Activated naive CD4-positive, alpha-beta T cell treated with anti-CD3 and anti-CD28 coated beads for 36 hours (primary cell): ENCODE measurements at regions not wholly inside any gene's neighbourhood (a gene's known extent, or its start where the extent isn't known, plus 50 kb on each side); places are given as distances from the start of the nearest gene placed in this dataset.

Experiments used
- CTCF ChIA-PET: fragments of 350-600 bp; sonication (Branson Sonifier 250); formaldehyde crosslinking; loops from one replicate; lab custom pipeline; 2021; ENCODE audit warnings: antibody characterized with exemption; lab: Charles Lee
- DNase-seq: peaks from one replicate; pipeline ENCODE4 v3.0.0-alpha.2; 2020
- H3K27ac Mint-ChIP-seq: one replicate; pipeline ENCODE4 v1.8.0; 2021; ENCODE audit warnings: mild to moderate bottlenecking, mixed read lengths
- H3K27me3 Mint-ChIP-seq: one replicate; pipeline ENCODE4 v1.8.0; 2021; ENCODE audit warnings: low read depth, mixed read lengths
- H3K36me3 Mint-ChIP-seq: one replicate; pipeline ENCODE4 v1.8.0; 2021; ENCODE audit warnings: low read depth, mixed read lengths
- H3K4me1 Mint-ChIP-seq: one replicate; pipeline ENCODE4 v1.8.0; 2021; ENCODE audit warnings: low read depth, mixed read lengths
- H3K4me3 Mint-ChIP-seq: one replicate; pipeline ENCODE4 v1.8.0; 2021; ENCODE audit warnings: mild to moderate bottlenecking, moderate library complexity, mixed read lengths
- H3K9me3 Mint-ChIP-seq: one replicate; pipeline ENCODE4 v1.8.0; 2021; ENCODE audit warnings: mixed read lengths
- intact Hi-C: fragments of 100-400 bp; cut with micrococcal nuclease; formaldehyde crosslinking; loops from one replicate; pipeline ENCODE4 v1.15.1; 2023

DNA sequence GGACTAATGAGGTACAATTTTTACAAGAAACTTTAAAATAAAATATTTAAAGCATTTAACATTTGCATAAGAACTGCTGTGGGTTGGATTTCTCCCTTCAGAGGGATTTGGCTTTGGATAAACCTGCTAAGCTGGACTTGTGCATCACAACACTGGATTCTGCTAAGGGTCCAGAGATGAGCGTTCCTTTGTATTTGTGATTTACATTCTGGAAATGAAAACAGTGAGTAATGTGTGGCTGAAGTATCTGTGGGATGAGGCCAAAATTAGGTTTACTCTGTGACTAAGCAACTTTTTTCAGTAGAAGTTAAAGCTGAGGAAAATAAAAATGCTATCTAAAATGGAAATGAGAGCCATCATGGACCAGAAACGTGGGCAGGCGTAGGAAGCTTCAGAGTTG is 494.3 kb downstream of the EPM2A start:
- peaks cover 18% of the 10 kb centered on the region for H3K27me3 Mint-ChIP-seq
- CTCF ChIA-PET = no interaction called here
- H3K27ac Mint-ChIP-seq = no peak overlapping the region
- no peak overlapping the region for H3K4me3 Mint-ChIP-seq
- H3K36me3 Mint-ChIP-seq = no peaks in the 10 kb centered on the region
- intact Hi-C loops = no loop called here
- H3K4me1 Mint-ChIP-seq = no peaks in the 10 kb centered on the region
- no peaks in the 10 kb centered on the region for H3K9me3 Mint-ChIP-seq
- DNase-seq = no peak

DNA sequence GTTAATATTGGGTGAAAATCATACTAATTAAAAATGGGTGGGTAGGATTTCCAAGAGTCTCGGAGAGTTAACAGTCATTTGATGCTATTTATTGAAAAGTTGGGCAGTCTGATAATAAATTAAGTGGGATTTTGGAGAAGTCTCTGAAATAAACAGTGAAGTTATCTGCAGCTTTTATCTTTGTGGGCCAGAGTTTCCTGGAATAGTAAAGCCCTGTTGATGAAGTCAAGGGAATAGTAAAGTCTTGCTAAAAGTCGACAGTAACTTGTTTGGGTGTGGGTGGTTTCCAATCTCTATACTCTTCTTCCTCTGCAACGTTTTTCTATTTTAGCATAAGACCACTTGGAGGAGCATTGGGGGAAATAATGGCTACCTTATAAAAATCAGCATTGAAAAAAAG is 493.6 kb downstream of the EPM2A start:
- Mint-ChIP-seq H3K4me1 (no peaks in the 10 kb centered on the region), H3K4me3 (no peak overlapping the region), H3K27me3 (peaks cover 18% of the 10 kb centered on the region), H3K9me3 (no peaks in the 10 kb centered on the region), H3K27ac (no peak overlapping the region), H3K36me3 (no peaks in the 10 kb centered on the region)
- intact Hi-C loops = no loop called here
- DNase-seq = no peak
- CTCF ChIA-PET = interaction anchor here (0.6 kb wide), 1 partner anchor 9 kb away, joined by 9 read pairs; no protein-coding TSS in a partner anchor

DNA sequence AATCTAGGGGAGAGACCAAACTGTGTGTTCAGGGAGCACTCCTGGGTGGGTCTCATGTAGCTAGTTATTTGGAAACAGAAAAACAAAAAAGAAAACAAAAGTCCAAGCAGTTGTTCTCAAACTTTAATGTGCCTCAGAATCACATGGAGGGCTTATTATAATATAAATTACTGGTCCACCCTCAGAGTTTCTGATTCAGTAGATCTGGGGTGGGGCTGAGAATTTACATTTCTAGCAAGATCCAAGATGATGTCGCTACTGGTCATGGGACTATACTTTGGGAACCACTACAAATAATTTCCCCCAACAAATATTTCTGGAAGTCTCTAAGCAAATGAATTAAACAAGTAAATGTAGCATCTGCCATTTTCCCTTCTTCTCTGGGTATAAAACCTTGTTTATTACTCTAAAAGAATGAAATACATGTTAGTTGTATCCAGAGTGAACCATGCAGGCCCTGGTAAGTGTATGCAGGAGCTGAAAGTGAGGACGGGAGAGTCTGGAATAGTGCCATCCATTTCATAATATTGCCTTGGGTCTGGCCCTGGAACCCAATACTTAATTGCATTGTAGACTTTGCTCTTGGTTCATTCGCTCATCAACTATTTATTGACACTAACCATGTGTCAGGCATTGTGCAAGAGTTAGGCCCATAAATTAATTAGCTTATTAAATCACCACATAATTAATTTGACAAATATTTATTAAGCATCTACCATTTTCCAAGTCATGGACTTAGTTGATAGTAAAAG is 490.8 kb downstream of the EPM2A start:
- intact Hi-C loops = no loop called here
- H3K4me3 Mint-ChIP-seq = no peak overlapping the region
- peaks cover 16% of the 10 kb centered on the region for H3K27me3 Mint-ChIP-seq
- H3K4me1 Mint-ChIP-seq = no peaks in the 10 kb centered on the region
- peaks cover 2% of the 10 kb centered on the region for H3K9me3 Mint-ChIP-seq
- CTCF ChIA-PET = interaction anchor here (0.6 kb wide), 1 partner anchor 74 kb away, joined by 4 read pairs; no protein-coding TSS in a partner anchor
- no peak overlapping the region for H3K27ac Mint-ChIP-seq
- no peak for DNase-seq
- H3K36me3 Mint-ChIP-seq = no peaks in the 10 kb centered on the region

DNA sequence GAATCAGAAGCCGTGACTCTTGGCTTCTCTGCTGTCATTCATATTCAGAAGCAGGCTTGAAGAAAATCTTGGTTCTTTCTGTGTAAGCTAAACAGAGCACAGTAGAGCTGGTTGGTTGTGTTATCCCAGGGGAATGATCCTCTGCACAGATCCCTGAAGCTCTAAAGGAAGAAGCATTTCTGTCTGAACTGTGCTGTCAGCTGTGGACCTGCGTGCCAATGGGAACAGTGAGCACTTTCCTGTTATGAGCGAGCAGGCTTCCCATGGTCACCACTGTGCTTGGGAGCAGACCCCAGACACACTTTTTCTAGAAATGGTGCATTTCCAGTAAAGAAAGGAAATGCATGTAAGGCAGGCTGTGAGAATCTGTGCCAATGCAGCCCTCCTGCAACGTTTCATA is 490.2 kb downstream of the EPM2A start:
- Mint-ChIP-seq H3K4me1 (no peaks in the 10 kb centered on the region), H3K9me3 (peaks cover 2% of the 10 kb centered on the region), H3K27ac (no peak overlapping the region), H3K4me3 (no peak overlapping the region), H3K36me3 (no peaks in the 10 kb centered on the region), H3K27me3 (peaks cover 16% of the 10 kb centered on the region)
- DNase-seq = no peak
- CTCF ChIA-PET = no interaction called here
- intact Hi-C loops = no loop called here

DNA sequence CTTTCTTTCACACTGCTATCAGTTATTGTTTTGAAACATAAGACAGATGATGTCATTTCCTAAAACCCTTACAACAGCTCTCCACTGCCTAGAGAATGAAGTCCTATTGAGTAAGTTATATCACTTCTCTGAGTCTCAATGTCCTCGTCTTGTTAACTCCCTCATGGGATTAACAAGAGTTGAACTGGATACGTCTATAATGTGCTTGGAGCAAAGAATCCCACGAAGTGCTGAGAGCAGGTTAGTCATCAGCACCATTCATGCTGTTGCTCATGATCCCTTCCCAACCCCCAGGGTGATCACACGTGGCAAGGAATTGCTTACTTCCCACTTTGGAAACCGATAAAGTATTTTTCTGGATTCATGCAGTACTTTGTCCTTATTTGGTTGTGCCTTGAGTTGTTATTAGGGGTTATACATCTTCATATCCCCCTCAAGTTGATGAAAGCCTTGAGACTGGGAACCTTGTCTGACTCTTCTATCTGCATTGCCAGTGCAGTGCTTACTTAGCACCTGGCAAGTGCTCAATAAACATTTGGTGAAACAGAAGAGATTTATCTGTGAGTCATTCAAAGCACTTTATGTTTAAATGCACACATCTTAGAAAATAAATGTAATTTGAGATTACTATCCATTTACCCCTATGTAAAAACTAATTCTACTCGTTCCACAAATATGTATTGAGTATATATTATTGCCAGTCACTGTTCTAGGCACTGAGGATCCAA is 487.5 kb downstream of the EPM2A start:
- H3K36me3 Mint-ChIP-seq = no peaks in the 10 kb centered on the region
- peaks cover 9% of the 10 kb centered on the region for H3K27me3 Mint-ChIP-seq
- no peak for DNase-seq

DNA sequence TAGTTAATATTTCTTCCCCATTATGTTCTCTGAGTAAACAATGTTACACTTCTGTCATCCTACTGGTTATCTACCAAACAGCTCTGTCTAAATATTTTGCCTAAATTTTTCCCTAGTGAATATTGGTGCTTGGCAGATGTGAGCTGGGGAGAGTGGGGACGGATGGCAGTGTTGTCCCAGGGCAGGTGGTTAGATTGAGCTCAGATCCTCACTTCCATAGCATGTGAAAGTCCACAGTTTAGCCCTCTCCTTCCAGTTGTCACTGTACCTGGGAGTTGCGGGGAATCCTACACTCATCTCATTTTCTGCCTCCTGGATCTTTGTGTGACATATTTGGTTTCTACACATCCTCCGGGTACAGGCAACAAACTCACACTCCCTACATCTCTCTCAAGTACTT is 484.9 kb downstream of the EPM2A start:
- Mint-ChIP-seq H3K4me3 (no peak overlapping the region), H3K27me3 (peaks cover 3% of the 10 kb centered on the region), H3K4me1 (no peaks in the 10 kb centered on the region), H3K36me3 (no peaks in the 10 kb centered on the region), H3K27ac (no peak overlapping the region), H3K9me3 (peaks cover 2% of the 10 kb centered on the region)
- no peak for DNase-seq
- intact Hi-C loops = no loop called here
- CTCF ChIA-PET = interaction anchor here (0.7 kb wide), 1 partner anchor 128 kb away, joined by 3 read pairs; no protein-coding TSS in a partner anchor

More for the DNA sequence above, 487.5 kb downstream of the EPM2A start:
- intact Hi-C loops = no loop called here
- H3K27ac Mint-ChIP-seq = no peak overlapping the region
- no peaks in the 10 kb centered on the region for H3K4me1 Mint-ChIP-seq
- no peak overlapping the region for H3K4me3 Mint-ChIP-seq
- CTCF ChIA-PET = no interaction called here
- H3K9me3 Mint-ChIP-seq = peaks cover 2% of the 10 kb centered on the region

DNA sequence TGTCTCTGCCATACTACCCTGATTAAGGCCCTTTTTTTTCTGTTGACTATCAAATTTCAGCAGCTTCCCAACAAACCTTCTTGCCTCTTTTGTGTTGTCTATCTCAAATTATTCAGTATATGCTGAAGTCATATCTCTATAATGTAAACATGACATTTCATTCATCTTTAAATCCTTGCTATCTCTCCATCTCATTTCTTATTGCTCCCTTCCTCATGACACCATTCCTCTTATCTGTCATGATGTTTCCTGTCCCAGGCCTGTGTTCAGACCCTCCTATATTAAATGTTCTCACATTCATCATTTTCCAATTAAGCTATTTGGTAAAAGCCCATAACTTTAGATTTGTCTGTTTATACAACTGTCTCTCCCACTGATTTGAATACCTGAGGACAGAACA is 482.6 kb downstream of the EPM2A start:
- DNase-seq = no peak
- no peaks in the 10 kb centered on the region for H3K4me1 Mint-ChIP-seq
- peaks cover 2% of the 10 kb centered on the region for H3K9me3 Mint-ChIP-seq
- intact Hi-C loops = no loop called here
- H3K4me3 Mint-ChIP-seq = no peak overlapping the region
- CTCF ChIA-PET = no interaction called here
- H3K27ac Mint-ChIP-seq = no peak overlapping the region
- H3K27me3 Mint-ChIP-seq = no peaks in the 10 kb centered on the region
- no peaks in the 10 kb centered on the region for H3K36me3 Mint-ChIP-seq

DNA sequence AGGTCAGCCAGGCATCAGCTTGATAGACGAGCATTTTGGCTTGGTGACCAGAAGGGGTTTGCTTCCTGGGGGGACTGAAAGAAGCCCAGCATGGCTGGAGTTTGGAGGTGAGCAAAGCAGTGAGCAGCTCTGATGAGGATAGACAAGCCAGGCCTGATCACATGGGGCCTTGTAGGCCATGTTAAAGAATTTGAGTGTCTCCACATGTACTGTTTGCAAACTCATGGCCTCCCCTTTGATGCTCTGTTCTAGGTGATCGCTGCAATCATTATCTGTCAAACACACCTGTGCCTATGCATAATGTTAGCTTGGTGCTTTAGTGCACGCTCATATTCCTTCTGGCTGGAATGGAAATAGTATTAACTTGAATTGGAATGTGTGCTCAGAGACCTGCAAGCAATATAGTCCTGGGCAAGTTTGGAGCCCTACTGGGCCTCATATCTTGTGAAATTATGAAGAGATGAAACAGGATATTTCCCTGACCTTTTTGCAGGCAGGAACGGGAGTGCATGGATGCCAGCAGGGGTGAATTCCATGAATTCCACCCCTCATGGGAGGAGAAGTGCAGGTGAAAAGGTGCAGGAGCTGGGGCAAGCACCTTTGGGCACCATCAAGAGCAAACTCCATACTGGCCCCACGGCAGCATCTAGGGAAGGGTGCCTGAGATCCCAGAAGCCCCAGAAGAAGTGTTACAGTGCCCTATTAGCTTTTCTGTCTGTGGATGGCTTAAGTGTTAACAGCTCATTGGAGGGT is 480.5 kb downstream of the EPM2A start:
- no peaks in the 10 kb centered on the region for H3K27me3 Mint-ChIP-seq

DNA sequence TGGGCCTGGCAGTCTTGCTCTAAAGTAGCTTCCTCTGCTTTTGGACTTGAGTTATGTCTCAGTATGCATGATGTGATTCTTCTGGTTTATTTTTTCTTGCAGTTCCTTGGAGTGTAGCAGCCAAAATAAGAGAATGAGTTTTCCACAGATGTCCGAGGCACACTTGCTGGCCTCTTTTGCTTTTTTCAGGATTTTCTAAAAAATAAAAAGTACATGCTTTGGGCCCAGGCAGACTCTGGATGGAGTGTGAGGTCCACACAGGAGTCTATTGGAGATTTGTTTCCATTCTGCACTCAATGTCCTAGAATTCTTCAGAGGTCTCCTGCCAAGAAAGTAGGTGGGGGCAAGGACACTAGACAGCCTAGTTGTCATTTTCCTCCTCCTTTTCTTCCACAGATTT is 477.6 kb downstream of the EPM2A start:
- CTCF ChIA-PET = interaction anchor here (0.6 kb wide), 1 partner anchor 323 kb away, joined by 8 read pairs; no protein-coding TSS in a partner anchor
- Mint-ChIP-seq H3K9me3 (no peaks in the 10 kb centered on the region), H3K27ac (no peak overlapping the region), H3K4me1 (no peaks in the 10 kb centered on the region), H3K36me3 (no peaks in the 10 kb centered on the region), H3K4me3 (no peak overlapping the region), H3K27me3 (no peaks in the 10 kb centered on the region)
- no peak for DNase-seq
- intact Hi-C loops = no loop called here

More for the DNA sequence above, 480.5 kb downstream of the EPM2A start:
- DNase-seq = no peak
- intact Hi-C loops = no loop called here
- CTCF ChIA-PET = no interaction called here
- H3K9me3 Mint-ChIP-seq = no peaks in the 10 kb centered on the region
- no peaks in the 10 kb centered on the region for H3K36me3 Mint-ChIP-seq
- no peak overlapping the region for H3K4me3 Mint-ChIP-seq
- no peak overlapping the region for H3K27ac Mint-ChIP-seq
- H3K4me1 Mint-ChIP-seq = no peaks in the 10 kb centered on the region

DNA sequence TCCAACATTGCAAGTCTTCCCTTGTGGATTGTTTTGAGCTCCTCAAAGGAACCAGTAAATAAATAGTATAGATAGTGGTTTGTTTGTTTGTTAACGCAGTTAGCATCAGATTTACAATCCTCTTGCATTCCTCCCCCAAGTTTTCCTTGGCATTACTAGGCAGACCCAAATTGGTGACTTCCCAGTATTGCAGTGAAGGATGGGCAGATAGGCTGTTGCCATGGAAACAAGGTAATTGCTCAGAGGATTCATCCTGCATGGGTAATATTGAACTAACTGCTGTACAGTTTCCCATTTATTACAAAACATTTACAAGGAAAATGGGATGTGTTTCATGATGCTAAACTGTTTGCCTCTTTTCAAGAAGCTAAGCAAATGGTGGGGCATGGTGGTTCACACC is 477.2 kb downstream of the EPM2A start:
- no peak overlapping the region for H3K27ac Mint-ChIP-seq
- no peaks in the 10 kb centered on the region for H3K36me3 Mint-ChIP-seq
- H3K9me3 Mint-ChIP-seq = no peaks in the 10 kb centered on the region

DNA sequence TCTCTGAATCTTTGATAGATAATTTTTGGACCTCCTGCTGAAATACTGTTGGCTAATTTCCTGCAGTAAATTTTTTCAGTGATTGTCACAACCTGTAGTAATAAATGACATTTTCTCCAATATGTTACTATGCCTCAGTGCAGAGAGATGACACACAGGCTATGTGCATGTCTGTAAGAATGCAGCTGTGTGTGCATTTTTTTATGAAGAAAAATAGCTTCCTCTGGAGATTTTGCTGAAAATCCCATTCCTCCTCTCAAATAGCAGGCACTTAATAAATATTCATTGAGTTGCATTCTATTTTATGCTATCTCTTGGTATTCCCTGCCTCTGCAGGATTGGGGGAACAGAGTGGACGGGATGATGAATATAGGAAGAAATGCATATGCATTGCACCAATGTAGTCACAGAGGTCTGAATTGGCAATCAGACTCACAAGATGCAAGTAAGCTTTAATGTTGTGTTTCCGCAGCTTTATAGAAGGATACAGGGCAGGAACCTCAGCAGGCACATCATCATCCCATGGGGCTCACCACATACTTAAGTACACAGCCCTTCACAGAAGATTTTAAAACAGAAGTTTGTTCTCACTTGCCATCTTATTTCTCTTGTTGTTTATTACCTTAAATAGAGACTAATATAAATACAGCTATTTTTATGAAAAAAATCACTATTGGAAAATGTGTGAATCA is 474.7 kb downstream of the EPM2A start:
- no peaks in the 10 kb centered on the region for H3K36me3 Mint-ChIP-seq
- no peaks in the 10 kb centered on the region for H3K9me3 Mint-ChIP-seq
- CTCF ChIA-PET = no interaction called here
- H3K4me1 Mint-ChIP-seq = no peaks in the 10 kb centered on the region
- DNase-seq = no peak
- intact Hi-C loops = no loop called here
- no peak overlapping the region for H3K4me3 Mint-ChIP-seq
- H3K27me3 Mint-ChIP-seq = no peaks in the 10 kb centered on the region
- no peak overlapping the region for H3K27ac Mint-ChIP-seq

More for the DNA sequence above, 477.2 kb downstream of the EPM2A start:
- intact Hi-C loops = no loop called here
- H3K4me3 Mint-ChIP-seq = no peak overlapping the region
- DNase-seq = no peak
- H3K27me3 Mint-ChIP-seq = no peaks in the 10 kb centered on the region
- CTCF ChIA-PET = interaction anchor here (0.6 kb wide), 1 partner anchor 323 kb away, joined by 8 read pairs; no protein-coding TSS in a partner anchor
- H3K4me1 Mint-ChIP-seq = no peaks in the 10 kb centered on the region

DNA sequence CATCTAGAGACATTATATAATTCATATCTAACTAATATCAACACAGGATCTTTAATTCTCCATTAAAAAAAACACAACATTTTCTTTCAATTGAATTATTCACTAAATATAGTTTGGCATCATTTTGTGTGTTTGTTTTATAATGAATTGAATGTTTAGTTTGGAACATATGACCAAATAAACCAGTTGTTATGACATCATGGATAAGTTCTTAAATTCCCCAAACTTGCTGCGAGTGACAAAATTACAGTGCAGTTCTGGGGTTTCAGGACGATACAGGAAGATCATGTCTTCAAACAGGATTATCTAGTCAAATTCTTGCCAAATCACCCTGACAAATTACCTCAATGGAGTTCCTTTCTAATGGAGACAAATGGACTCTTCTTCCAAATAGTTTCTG is 473.6 kb downstream of the EPM2A start:
- Mint-ChIP-seq H3K9me3 (no peaks in the 10 kb centered on the region), H3K36me3 (no peaks in the 10 kb centered on the region), H3K4me3 (no peak overlapping the region), H3K27me3 (peaks cover 2% of the 10 kb centered on the region), H3K4me1 (no peaks in the 10 kb centered on the region), H3K27ac (no peak overlapping the region)
- intact Hi-C loops = no loop called here
- DNase-seq = no peak
- CTCF ChIA-PET = interaction anchor here (0.6 kb wide), 1 partner anchor 62 kb away, joined by 3 read pairs; no protein-coding TSS in a partner anchor
